Muscle of back (tissue), 3 donors: ENCODE measurements at regions not wholly inside any gene's neighbourhood (a gene's known extent, or its start where the extent isn't known, plus 50 kb on each side); places are given as distances from the start of the nearest gene placed in this dataset.

Experiments
- DNase-seq, 3 donors: peaks; one replicate each; pipeline versions ENCODE4 v3.0.0 to v3.0.0-alpha.2; 2013

GRCh38 chr7:126378642-126379041 lies 874.1 kb downstream of the GRM8 start:
- no peak for DNase-seq

DNA sequence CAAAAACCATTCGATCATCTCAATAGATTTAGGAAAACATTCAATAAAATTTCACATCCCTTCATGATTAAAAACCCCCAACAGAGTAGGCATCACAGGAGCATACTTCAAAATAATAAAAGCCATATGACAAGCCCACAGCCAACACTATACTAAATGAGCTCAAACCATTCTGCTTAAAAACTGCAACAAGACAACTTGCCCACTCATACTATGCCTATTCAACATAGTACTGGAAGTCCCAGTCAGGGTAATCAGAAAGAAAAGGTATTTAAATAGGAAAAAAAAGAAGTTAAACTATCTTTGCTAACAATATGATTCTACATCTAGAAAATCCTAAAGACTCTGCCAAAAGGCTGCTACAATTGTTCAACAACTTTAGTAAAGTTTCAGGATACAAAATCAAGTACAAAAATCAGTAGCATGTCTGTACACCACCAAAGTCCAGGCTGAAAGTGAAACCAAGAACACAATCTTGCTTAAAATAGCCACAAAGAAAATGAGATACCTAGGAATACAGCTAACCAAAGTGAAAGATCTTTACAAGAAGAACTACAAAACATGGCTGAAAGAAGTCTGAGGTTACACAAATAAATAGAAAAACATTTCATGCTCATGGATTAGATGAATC lies 882.6 kb downstream of the GRM8 start:
- DNase-seq: no peak

GRCh38 chr7:126362746-126363145 lies 890.0 kb downstream of the GRM8 start:
- DNase-seq: no peak

DNA sequence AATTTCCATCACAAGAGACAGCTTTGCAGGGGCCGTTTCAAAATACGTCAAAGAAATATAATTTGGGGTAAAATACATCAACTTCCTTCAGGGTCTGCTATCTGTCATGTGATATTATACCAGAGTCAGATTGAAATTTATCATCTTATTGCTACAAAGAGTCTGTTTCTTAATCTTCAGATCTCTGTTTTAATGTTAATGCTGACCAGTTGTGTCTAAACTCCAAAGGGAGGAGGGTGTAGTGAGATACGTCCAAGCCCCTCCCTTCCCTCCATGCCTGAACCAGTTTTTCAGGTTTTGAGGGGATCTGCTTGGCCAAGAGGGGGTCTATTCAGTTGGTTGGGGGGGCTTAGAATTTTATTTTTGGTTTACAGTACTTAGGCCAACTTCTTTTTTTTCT lies 891.6 kb downstream of the GRM8 start:
- DNase-seq: no peak

DNA sequence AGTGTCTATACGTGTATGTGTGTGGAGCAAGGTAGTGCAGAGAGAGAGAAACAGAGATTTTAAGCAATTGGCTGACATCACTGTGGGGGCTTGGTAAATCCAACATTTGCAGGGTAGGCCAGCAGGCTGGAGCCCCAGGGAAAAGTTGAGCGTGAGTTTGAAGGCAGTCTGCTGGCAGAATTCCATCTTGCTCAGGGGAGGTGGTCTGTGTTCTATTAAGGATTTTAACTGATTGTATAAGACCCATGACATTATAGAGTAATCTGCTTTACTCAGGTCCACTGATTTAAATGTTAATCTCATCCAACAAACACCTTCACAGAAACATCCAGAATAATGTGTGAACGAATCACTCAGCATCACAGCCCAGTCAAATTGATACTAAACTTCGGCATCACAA lies 912.9 kb downstream of the GRM8 start:
- DNase-seq: no peak

DNA sequence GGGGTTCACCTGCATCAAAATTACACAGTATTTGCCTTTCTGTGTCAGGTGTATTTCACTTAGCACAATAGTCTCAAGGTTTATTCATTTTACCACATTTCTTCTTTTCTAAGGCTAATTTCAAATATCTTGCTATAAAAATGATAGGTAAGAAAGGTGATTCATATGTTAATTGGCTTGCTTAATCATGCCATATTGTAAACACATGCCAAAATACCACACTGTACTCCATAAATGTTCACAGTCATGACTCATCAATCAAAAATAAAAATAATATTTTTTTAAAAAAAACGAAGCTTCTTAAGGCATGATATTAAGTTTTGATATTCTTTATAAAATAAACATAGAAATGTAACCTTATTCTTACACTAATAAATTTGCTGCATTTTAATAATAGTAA lies 947.1 kb downstream of the GRM8 start:
- no peak for DNase-seq

DNA sequence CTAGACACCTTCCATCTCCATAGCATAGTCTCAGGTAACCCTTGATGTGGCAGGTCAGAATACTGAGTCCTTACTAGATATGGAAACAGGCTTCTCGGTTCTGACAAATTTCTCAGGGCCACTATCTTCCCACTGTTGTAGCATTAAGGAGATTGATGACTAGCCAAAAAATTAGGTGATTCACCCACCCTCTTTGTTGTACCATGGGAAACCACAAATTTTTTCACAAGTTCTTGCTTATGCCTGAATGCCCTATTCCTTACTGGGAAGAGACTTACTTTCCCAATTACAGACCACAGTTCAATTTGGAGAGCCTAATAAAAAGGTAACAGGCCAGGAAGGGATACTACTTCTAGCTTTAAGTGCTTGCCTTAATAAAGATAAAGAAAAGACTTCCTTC lies 948.8 kb downstream of the GRM8 start:
- no peak for DNase-seq

DNA sequence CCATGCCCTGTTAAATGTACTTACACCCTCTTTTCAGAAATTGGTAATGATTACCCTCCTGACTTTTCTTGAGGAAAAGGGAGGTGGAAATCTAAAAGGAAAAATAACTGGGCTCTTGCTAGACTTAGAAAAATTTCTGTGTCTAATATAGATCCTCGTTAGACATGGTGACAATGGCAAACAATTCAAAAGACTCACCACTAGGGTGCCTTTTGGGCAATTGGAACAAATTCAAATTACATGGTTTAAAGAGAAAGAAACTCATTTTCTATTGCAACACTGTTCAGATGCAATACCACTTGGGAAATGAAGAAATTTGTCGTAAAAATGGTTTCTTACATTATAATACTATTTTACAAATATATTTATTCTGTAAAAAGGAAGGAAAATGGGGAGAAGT lies 950.1 kb downstream of the GRM8 start:
- no peak for DNase-seq

DNA sequence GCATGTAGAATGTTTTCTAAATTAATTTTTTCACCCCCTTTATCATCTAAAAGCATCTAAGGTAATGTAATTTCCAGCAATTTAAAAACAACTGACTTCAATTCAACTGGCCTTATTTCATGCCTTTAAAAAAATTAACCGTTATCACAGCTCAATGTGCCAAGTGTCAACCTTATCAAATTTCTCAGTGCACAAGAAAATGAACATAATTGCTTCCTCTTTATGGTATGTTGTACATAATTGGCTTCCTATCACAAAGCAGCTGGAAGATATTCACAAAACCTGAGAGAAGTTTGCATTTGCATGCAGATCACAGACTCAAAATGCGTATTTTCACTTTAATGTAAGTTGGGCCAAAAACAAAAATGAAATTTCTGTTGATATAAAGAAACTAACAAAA lies 966.4 kb downstream of the GRM8 start:
- no peak for DNase-seq

GRCh38 chr7:126236261-126236660 lies 1016.5 kb downstream of the GRM8 start:
- no peak for DNase-seq

GRCh38 chr7:126228356-126229061 lies 1024.2 kb downstream of the GRM8 start:
- no peak for DNase-seq

GRCh38 chr7:126227643-126228042 lies 1025.1 kb downstream of the GRM8 start:
- DNase-seq: no peak

- DNase-seq: no peak
These were observed 1025.7 kb downstream of the GRM8 start for GRCh38 chr7:126227055-126227454.

DNA sequence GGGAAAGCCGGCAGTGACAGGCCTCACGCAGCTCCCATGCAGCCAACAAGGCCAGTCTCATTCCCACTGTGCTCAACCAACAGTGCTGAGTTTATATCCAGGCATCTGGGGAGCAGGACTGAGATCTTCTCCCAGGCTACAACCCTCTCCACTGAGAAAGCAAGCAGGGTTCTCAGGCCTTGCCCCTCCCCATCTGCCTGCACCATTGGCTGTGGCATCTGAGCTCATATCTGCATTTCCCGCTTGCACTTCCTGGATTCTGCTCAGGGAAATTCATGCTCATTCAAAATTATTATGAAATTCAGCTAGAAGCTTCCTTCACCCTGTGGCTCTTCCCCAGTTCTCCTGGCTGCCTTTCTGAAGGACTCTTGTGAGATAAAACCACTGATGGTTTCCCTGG lies 1029.0 kb downstream of the GRM8 start:
- no peak for DNase-seq

DNA sequence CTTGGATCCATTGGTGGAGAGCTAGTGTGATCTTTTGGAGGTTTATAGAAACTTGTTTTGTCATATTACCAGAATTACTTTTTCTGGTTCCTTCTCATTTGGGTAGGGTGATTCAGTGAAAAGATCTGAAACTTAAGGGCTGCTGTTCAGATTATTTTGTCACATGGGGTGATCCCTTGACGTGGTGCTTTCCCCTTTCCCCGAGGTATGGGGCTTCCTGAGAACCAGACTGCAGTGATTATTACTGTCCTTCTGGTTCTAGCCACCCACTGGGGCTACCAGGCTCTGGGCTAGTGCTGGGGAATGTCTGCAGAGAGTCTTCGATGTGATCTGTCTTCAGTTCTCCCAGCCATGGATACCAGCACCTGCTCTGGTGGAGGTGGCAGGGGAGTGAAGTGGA lies 1030.0 kb downstream of the GRM8 start:
- no peak for DNase-seq

- no peak for DNase-seq
These were observed 1037.0 kb downstream of the GRM8 start for GRCh38 chr7:126215785-126216184.

DNA sequence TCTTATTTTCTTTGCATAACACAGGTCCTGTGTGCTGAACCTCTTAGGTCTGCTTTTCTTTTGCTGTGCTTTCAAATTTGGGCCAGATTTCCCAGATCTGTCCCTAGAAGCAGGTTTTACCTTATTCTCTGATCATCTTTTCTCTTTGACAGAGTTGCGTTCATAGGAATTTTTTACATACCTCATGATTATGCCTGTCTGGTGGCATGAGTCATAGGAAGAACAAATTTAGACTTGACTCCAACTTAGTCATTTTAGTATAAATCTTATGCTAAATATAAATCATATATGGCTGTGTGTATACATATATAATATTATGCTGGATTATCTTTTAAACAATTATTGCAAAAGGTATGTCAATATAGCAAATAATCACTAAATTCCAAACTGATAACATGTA lies 1038.9 kb downstream of the GRM8 start:
- DNase-seq: no peak

GRCh38 chr7:126211875-126212274 lies 1040.9 kb downstream of the GRM8 start:
- DNase-seq: no peak

- no peak for DNase-seq
These were observed 1042.0 kb downstream of the GRM8 start for GRCh38 chr7:126210707-126211106.

DNA sequence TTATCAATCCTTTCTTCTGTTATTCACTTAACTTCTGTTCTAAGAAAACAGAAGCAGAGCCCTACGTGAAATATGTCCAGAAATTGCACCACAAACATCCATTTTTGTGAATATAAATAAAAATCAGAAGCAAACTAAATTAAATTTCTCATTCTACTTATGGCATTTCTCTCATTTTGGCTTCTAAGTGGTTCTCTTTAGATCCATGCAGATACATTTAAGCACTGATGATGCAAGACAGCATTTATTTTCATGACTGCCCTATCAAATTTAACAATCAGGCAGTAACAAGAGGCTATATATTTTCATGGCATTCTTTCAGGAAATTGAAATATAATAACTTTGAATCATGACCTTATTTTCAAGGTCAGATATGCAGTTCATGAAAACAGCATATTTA lies 1049.6 kb downstream of the GRM8 start:
- no peak for DNase-seq

DNA sequence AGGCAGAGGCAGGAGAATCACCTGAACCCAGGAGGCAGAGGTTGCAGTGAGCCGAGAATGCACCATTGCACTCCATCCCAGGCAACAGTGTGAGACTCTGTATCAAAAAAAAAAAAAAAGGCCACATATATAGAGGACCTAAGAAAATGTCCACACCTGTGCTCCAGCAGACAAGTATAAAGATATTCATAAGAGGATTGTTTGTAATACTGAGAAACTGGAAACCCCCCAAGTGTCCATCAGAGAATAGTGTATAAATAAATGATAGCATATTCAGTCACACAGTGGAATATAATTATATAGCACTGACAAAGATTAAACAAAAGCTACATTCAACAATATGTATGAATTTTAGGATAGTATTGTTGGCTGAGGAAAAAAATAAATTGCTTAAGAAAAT lies 1050.6 kb downstream of the GRM8 start:
- DNase-seq: no peak

GRCh38 chr7:126185959-126186580 lies 1066.7 kb downstream of the GRM8 start:
- DNase-seq: no peak

DNA sequence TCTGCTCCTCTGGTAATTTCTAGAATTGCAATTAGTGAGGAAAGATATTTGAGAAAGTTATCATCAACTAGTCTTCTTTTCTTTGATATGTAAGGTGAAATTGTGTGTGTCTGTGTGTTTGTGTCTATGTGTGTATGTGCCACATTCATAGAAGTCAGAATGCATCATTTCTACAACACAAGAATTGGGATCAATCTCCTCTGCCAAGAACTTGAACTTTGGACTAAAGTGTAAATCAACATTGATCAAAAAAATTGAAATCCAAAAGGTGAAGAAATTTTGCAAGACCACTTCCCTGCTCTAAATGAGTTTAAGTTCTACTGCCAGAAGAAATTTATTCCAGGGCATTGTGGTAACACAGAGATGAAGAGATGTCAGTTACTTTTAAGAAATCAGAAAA lies 1072.8 kb downstream of the GRM8 start:
- DNase-seq: no peak

DNA sequence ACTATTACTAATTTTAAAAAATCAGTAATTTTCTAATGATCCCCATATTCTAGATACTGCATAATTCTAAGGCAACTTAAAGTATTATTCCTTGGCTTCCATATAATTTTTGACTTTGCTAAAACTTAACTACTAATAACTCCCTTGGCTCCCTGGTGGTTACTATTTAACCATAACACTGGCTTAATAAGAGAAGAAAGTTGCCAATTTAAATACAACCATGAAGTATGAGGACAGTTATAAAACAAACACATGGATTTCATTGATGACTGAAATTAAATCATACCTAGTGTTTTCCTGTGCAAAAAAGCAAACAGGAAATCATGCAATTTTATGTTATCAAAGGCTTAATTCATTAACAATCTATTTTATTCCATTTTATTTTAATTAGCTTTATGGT lies 1073.9 kb downstream of the GRM8 start:
- no peak for DNase-seq
